H1 (cell line): ENCODE measurements at regions not wholly inside any gene's neighbourhood (a gene's known extent, or its start where the extent isn't known, plus 50 kb on each side); places are given as distances from the start of the nearest gene placed in this dataset.

Experiments used
- CTCF ChIA-PET: fragments of 300-600 bp; sonication (Branson Sonifier 250); formaldehyde crosslinking; loops from one replicate; lab custom pipeline; 2021; ENCODE audit not compliant: partially characterized antibody; lab: Charles Lee
- POLR2A ChIA-PET: fragments of 300-600 bp; sonication (Branson Sonifier 250); formaldehyde crosslinking; loops from one replicate; lab custom pipeline; 2021; ENCODE audit warnings: inconsistent platforms; ENCODE audit not compliant: partially characterized antibody; lab: Charles Lee
- DNase-seq, 2 experiments: peaks; one replicate each; pipeline versions ENCODE4 v3.0.0 to v3.0.0-alpha.2; 2010 to 2022; ENCODE audit warnings: low spot score in 2 of 2, low read depth in 1 of 2, mixed read lengths in 1 of 2
- FAIRE-seq: peaks from 2 replicates; lab custom pipeline; 2011; peaks lifted over from hg19 to GRCh38; lab: Jason Lieb, UNC
- H2AFZ ChIP-seq: 2 replicates; pipeline ENCODE4 v1.8.1; 2012; ENCODE audit warnings: low read length, inconsistent platforms
- H2AK5ac ChIP-seq: 2 replicates; pipeline ENCODE4 v1.6.1; 2013; ENCODE audit warnings: low read depth, low read length
- H2BK120ac ChIP-seq: replicated peaks from 2 replicates; pipeline ENCODE3; 2013; ENCODE audit warnings: low read depth, low read length, inconsistent platforms
- H2BK12ac ChIP-seq: 2 replicates; pipeline ENCODE4 v1.6.1; 2013; ENCODE audit warnings: low read depth, low read length
- H2BK15ac ChIP-seq: 2 replicates; pipeline ENCODE4 v1.6.1; 2013; ENCODE audit warnings: low read length
- H2BK20ac ChIP-seq: 2 replicates; pipeline ENCODE4 v1.6.1; 2013; ENCODE audit warnings: low read length
- H2BK5ac ChIP-seq: 2 replicates; pipeline ENCODE4 v1.6.1; 2013; ENCODE audit warnings: low read depth, low read length
- H3K14ac ChIP-seq: 2 replicates; pipeline ENCODE4 v1.6.1; 2013; ENCODE audit warnings: inconsistent platforms; ENCODE audit not compliant: insufficient read length
- H3K18ac ChIP-seq: 2 replicates; pipeline ENCODE4 v1.6.1; 2013; ENCODE audit warnings: low read length; ENCODE audit errors: extremely low read depth
- H3K23ac ChIP-seq: 2 replicates; pipeline ENCODE4 v1.6.1; 2013; ENCODE audit warnings: inconsistent platforms; ENCODE audit not compliant: insufficient read length
- H3K23me2 ChIP-seq: 2 replicates; pipeline ENCODE4 v1.6.1; 2013; ENCODE audit warnings: low read depth, low read length
- H3K27ac ChIP-seq: 2 replicates; pipeline ENCODE4 v1.6.1; 2011; ENCODE audit warnings: low read depth, low read length, inconsistent platforms
- H3K27me3 ChIP-seq, 4 experiments: replicated peaks in 1 of 4; 1 replicate in 1 of 4; 2 replicates in 3 of 4; pipeline versions ENCODE4 v1.6.1 to v1.8.1; 2011 to 2013; ENCODE audit warnings: low read length in 3 of 4, mild to moderate bottlenecking in 3 of 4, inconsistent platforms in 2 of 4, mixed read lengths in 2 of 4, moderate library complexity in 1 of 4; ENCODE audit not compliant: control insufficient read depth in 3 of 4, insufficient read depth in 3 of 4; ENCODE audit errors: extremely low read depth in 1 of 4
- H3K36me3 ChIP-seq, 4 experiments: 2 replicates each; pipeline versions ENCODE4 v1.6.1 to v1.8.1; 2011 to 2013; ENCODE audit warnings: mild to moderate bottlenecking in 4 of 4, low read length in 3 of 4, moderate library complexity in 2 of 4, control low read depth in 1 of 4, inconsistent platforms in 1 of 4; ENCODE audit not compliant: insufficient read depth in 4 of 4, control insufficient read depth in 2 of 4
- H3K4ac ChIP-seq: replicated peaks from 2 replicates; pipeline ENCODE3; 2013; ENCODE audit warnings: low read length, low read depth, mixed read lengths, inconsistent platforms; ENCODE audit not compliant: insufficient read length
- H3K4me1 ChIP-seq, 4 experiments: replicated peaks in 1 of 4; 1 replicate in 1 of 4; 2 replicates in 3 of 4; pipeline versions ENCODE4 v1.6.1 to v1.8.1; 2011 to 2013; ENCODE audit warnings: low read length in 3 of 4, inconsistent platforms in 2 of 4, mixed read lengths in 1 of 4; ENCODE audit not compliant: insufficient read depth in 4 of 4, control insufficient read depth in 3 of 4
- H3K4me2 ChIP-seq, 2 experiments: 2 replicates each; pipeline versions ENCODE4 v1.6.1 to v1.8.1; 2011 to 2013; ENCODE audit warnings: low read depth in 2 of 2, low read length in 2 of 2, control low read depth in 1 of 2, inconsistent platforms in 1 of 2, mild to moderate bottlenecking in 1 of 2; ENCODE audit not compliant: insufficient read depth in 1 of 2
- H3K4me3 ChIP-seq, 4 experiments: fragments of 200-600, 300-600 bp in 1 of 4; sonication (generic), shearing (Covaris generic), sonication (Bioruptor Twin) in 1 of 4; 2 replicates each; pipeline versions ENCODE4 v1.5.1 to v1.8.1; 2011 to 2016; ENCODE audit warnings: low read length in 4 of 4, low read depth in 3 of 4, control low read depth in 2 of 4, inconsistent platforms in 2 of 4, mild to moderate bottlenecking in 2 of 4, mixed read lengths in 1 of 4, moderate library complexity in 1 of 4; ENCODE audit not compliant: insufficient read depth in 2 of 4; ENCODE audit errors: extremely low read depth in 1 of 4
- H3K56ac ChIP-seq: replicated peaks from 2 replicates; pipeline ENCODE3; 2013; ENCODE audit warnings: low read depth, mild to moderate bottlenecking, mixed read lengths, low read length, inconsistent platforms; ENCODE audit not compliant: insufficient read length
- H3K79me1 ChIP-seq: 2 replicates; pipeline ENCODE4 v1.6.1; 2013; ENCODE audit warnings: low read depth, low read length, control low read depth
- H3K79me2 ChIP-seq, 2 experiments: 2 replicates each; pipeline versions ENCODE4 v1.6.1 to v1.8.1; 2012 to 2013; ENCODE audit warnings: low read length in 2 of 2, mild to moderate bottlenecking in 2 of 2, inconsistent platforms in 1 of 2; ENCODE audit not compliant: insufficient read depth in 2 of 2, control insufficient read depth in 1 of 2
- H3K9ac ChIP-seq, 4 experiments: replicated peaks in 1 of 4; 1 replicate in 1 of 4; 2 replicates in 3 of 4; pipeline versions ENCODE4 v1.6.1 to v1.8.1; 2011 to 2013; ENCODE audit warnings: low read depth in 3 of 4, low read length in 3 of 4, control low read depth in 2 of 4, mild to moderate bottlenecking in 2 of 4, moderate library complexity in 2 of 4, inconsistent platforms in 1 of 4; ENCODE audit errors: extremely low read depth in 1 of 4
- H3K9me3 ChIP-seq, 2 experiments: 2 replicates each; pipeline versions ENCODE4 v1.6.1 to v1.8.1; 2012 to 2013; ENCODE audit warnings: mild to moderate bottlenecking in 2 of 2, moderate library complexity in 2 of 2, control low read depth in 1 of 2, inconsistent platforms in 1 of 2, low read depth in 1 of 2, low read length in 1 of 2, mixed read lengths in 1 of 2; ENCODE audit not compliant: insufficient read depth in 2 of 2
- H4K20me1 ChIP-seq, 2 experiments: replicated peaks in 1 of 2; 2 replicates each; pipeline versions ENCODE3 to v1.8.1; 2011 to 2013; ENCODE audit warnings: inconsistent platforms in 2 of 2, low read length in 2 of 2, mild to moderate bottlenecking in 1 of 2; ENCODE audit not compliant: insufficient read depth in 2 of 2, control insufficient read depth in 1 of 2
- H4K5ac ChIP-seq: 2 replicates; pipeline ENCODE4 v1.6.1; 2013; ENCODE audit warnings: low read length, low read depth, mixed read lengths, inconsistent platforms; ENCODE audit not compliant: insufficient read length
- H4K8ac ChIP-seq: 2 replicates; pipeline ENCODE4 v1.8.0; 2013; ENCODE audit warnings: mild to moderate bottlenecking, moderate library complexity, low read length, inconsistent platforms; ENCODE audit not compliant: insufficient read depth; ENCODE audit errors: extremely low read depth
- H4K91ac ChIP-seq: replicated peaks from 2 replicates; pipeline ENCODE3; 2013; ENCODE audit warnings: low read length, mixed read lengths, inconsistent platforms; ENCODE audit not compliant: insufficient read length
- ATF2 ChIP-seq: IDR thresholded peaks from 2 replicates; pipeline ENCODE4 v1.6.1; 2012; ENCODE audit warnings: low read length, inconsistent platforms
- BCL11A ChIP-seq, 2 experiments: IDR thresholded peaks; one replicate each; pipeline ENCODE4 v1.6.1; 2011; ENCODE audit warnings: low read depth in 2 of 2, low read length in 2 of 2, mild to moderate bottlenecking in 2 of 2
- CBX8 ChIP-seq: fragments of 300-800, 300-1000 bp; sonication (generic); IDR thresholded peaks from 2 replicates; pipeline ENCODE4 v1.7.1; 2016; ENCODE audit warnings: low read depth, low read length, borderline replicate concordance
- HDAC2 ChIP-seq, 2 experiments: fragments of 300-600 bp in 1 of 2; sonication (generic) in 1 of 2; IDR thresholded peaks; 2 replicates each; pipeline ENCODE4 v1.6.1; 2011 to 2012; ENCODE audit warnings: low read depth in 2 of 2, low read length in 2 of 2, mild to moderate bottlenecking in 2 of 2, moderate library complexity in 2 of 2, borderline replicate concordance in 1 of 2, inconsistent platforms in 1 of 2
- JUND ChIP-seq: IDR thresholded peaks from 2 replicates; pipeline ENCODE4 v1.6.1; 2011; ENCODE audit warnings: mild to moderate bottlenecking, improper control_type of control experiment, low read length
- KDM5A ChIP-seq: fragments of 200-600 bp; IDR thresholded peaks from 2 replicates; pipeline ENCODE4 v1.7.1; 2012; ENCODE audit warnings: mild to moderate bottlenecking, low read length, inconsistent platforms, mixed read lengths
- NRF1 ChIP-seq: IDR thresholded peaks from 2 replicates; pipeline ENCODE4 v1.6.1; 2011; ENCODE audit warnings: mild to moderate bottlenecking, low read depth, low read length, improper control_type of control experiment
- POLR2A ChIP-seq, 2 experiments: IDR thresholded peaks; 1 replicate in 1 of 2; 2 replicates in 1 of 2; pipeline ENCODE4 v1.6.1; 2011; ENCODE audit warnings: low read depth in 2 of 2, low read length in 2 of 2, mild to moderate bottlenecking in 2 of 2; ENCODE audit errors: control extremely low read depth in 1 of 2
- POLR2AphosphoS5 ChIP-seq: IDR thresholded peaks from 2 replicates; pipeline ENCODE4 v1.6.1; 2011; ENCODE audit warnings: low read depth, low read length
- POU5F1 ChIP-seq: IDR thresholded peaks from 2 replicates; pipeline ENCODE4 v1.6.1; 2011; ENCODE audit warnings: low read depth, mild to moderate bottlenecking, low read length, moderate library complexity
- RAD21 ChIP-seq, 2 experiments: IDR thresholded peaks in 1 of 2; conservative IDR thresholded peaks in 1 of 2; 2 replicates each; pipeline ENCODE4 v1.6.1; 2011; ENCODE audit warnings: low read depth in 2 of 2, low read length in 2 of 2, improper control_type of control experiment in 1 of 2, inconsistent platforms in 1 of 2, mild to moderate bottlenecking in 1 of 2, moderate library complexity in 1 of 2
- SRF ChIP-seq: IDR thresholded peaks from 2 replicates; pipeline ENCODE4 v1.6.1; 2011; ENCODE audit warnings: mild to moderate bottlenecking, low read depth, low read length, moderate library complexity
- TAF1 ChIP-seq: IDR thresholded peaks from 2 replicates; pipeline ENCODE4 v1.6.1; 2011; ENCODE audit warnings: mild to moderate bottlenecking, low read depth, low read length
- TCF12 ChIP-seq: IDR thresholded peaks from 2 replicates; pipeline ENCODE4 v1.6.1; 2011; ENCODE audit warnings: low read depth, mild to moderate bottlenecking, low read length
- WGBS, 2 experiments: shearing (Covaris generic) in 1 of 2; methylation state at CpG; one replicate each; pipeline versions ENCODE4 v1.1.6 to v1.1.7; 2013 to 2015; ENCODE audit warnings: low lambda C conversion rate in 2 of 2, mixed read lengths in 2 of 2, inconsistent platforms in 1 of 2, low coverage in 1 of 2, missing lambda C conversion rate in 1 of 2; ENCODE audit not compliant: insufficient replicate concordance in 2 of 2, insufficient coverage in 1 of 2, insufficient read length in 1 of 2; ENCODE audit errors: extremely low coverage in 1 of 2, missing lambda C conversion rate in 1 of 2; 5-methylcytosine and 5-hydroxymethylcytosine counted together

GRCh38 chr6:6932968-6933367 lies 174.8 kb upstream of the RREB1 start:
- Histone ChIP-seq H3K27me3 (no peaks in the 10 kb centered on the region), H2BK120ac (no peak overlapping the region), H3K4me2 (no peak overlapping the region), H3K9ac (no peak overlapping the region), H2BK15ac (no peak overlapping the region), H3K4me3 (no peak overlapping the region), H2BK5ac (no peak overlapping the region), H3K9me3 (no peaks in the 10 kb centered on the region), H4K91ac (no peak overlapping the region), H3K79me2 (peaks cover 0 to 4% of the 10 kb centered on the region in 2 experiments; a peak in 1 of 4 replicates), H3K23me2 (peaks cover 5% of the 10 kb centered on the region; the same call in 1 of the 2 replicates), H3K18ac (no peak overlapping the region), H3K23ac (no peak overlapping the region), H2BK20ac (no peak overlapping the region), H3K56ac (no peak overlapping the region), H3K14ac (no peak overlapping the region), H3K36me3 (no peaks in the 10 kb centered on the region), H3K4ac (no peak overlapping the region), H2AFZ (no peak overlapping the region), H3K27ac (no peak overlapping the region), H2AK5ac (no peak overlapping the region), H2BK12ac (no peak overlapping the region; the same call in 1 of the 2 replicates), H4K8ac (no peak overlapping the region), H3K4me1 (no peaks in the 10 kb centered on the region), H4K5ac (no peak overlapping the region), H4K20me1 (peaks cover 0 to 3% of the 10 kb centered on the region in 2 experiments), H3K79me1 (no peaks in the 10 kb centered on the region)
- ChIA-PET CTCF (no interaction called here), POLR2A (no interaction called here)
- DNase-seq (no peak), FAIRE-seq (no peak)
- WGBS, 2 experiments, result 79% methylated on average over 7 of the region's 7 CpGs; no CpG with 5 or more reads in 1 of the 2 experiments
- TF ChIP-seq POLR2A (IDR thresholded peaks at IDR 0.05; ENCODE audit: control extremely low read depth in 1 of 2, low read depth in 2 of 2, low read length in 2 of 2) (no peak), TAF1 (no peak), NRF1 (no peak), ATF2 (no peak), SRF (no peak), TCF12 (no peak), KDM5A (no peak), BCL11A (IDR thresholded peaks at IDR 0.05; ENCODE audit: low read depth in 2 of 2, low read length in 2 of 2) (no peak), RAD21 (IDR thresholded peaks at IDR 0.05 in 1 of 2, conservative IDR thresholded peaks at IDR 0.05 in 1 of 2; ENCODE audit: low read depth in 2 of 2, low read length in 2 of 2) (no peak), POLR2AphosphoS5 (no peak), CBX8 (no peak), JUND (no peak), POU5F1 (no peak), HDAC2 (IDR thresholded peaks at IDR 0.05; ENCODE audit: borderline replicate concordance in 1 of 2, low read depth in 2 of 2, low read length in 2 of 2) (no peak)
